ENCODE measurements at regions not wholly inside any gene's neighbourhood (a gene's known extent, or its start where the extent isn't known, plus 50 kb on each side); places are given as distances from the start of the nearest gene placed in this dataset.
"Not testable (repeated sequence)": the region's sequence is repeated elsewhere in the genome, so short reads cannot be mapped to it uniquely, and the experiment has no call there.

DNA sequence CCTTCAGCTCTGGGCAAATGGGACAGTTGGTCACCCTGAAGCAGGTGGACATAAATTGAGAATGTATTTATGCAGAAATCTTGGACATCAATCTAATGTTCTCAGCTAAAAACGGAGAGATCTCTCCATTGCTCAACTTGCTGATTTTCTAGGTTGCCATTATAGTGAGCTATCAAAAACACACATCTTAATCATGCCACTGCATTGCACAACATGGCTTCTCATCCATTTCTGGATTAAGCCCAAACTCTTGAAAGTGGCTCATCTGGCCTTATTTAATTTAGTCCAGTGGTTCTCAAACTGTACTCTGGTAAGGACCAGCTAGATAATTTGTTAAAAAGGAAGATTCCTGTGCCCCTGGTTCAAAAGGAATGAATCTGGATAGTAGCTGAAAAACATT, 324.9 kb upstream of the CITED2 start:
- TF ChIP-seq, protein P1, sequence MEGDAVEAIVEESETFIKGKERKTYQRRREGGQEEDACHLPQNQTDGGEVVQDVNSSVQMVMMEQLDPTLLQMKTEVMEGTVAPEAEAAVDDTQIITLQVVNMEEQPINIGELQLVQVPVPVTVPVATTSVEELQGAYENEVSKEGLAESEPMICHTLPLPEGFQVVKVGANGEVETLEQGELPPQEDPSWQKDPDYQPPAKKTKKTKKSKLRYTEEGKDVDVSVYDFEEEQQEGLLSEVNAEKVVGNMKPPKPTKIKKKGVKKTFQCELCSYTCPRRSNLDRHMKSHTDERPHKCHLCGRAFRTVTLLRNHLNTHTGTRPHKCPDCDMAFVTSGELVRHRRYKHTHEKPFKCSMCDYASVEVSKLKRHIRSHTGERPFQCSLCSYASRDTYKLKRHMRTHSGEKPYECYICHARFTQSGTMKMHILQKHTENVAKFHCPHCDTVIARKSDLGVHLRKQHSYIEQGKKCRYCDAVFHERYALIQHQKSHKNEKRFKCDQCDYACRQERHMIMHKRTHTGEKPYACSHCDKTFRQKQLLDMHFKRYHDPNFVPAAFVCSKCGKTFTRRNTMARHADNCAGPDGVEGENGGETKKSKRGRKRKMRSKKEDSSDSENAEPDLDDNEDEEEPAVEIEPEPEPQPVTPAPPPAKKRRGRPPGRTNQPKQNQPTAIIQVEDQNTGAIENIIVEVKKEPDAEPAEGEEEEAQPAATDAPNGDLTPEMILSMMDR (IDR thresholded peaks at IDR 0.05; ENCODE audit: insufficient read depth, low read depth, low read length, missing control alignments) = no peak
- no peak overlapping the region for H3K4me3 ChIP-seq (ENCODE audit: low read depth, low read length)
- DNase-seq (ENCODE audit: low read depth) = no peak

- DNase-seq (ENCODE audit: low read depth) = no peak
- TF ChIP-seq, protein P1 (IDR thresholded peaks at IDR 0.05; ENCODE audit: insufficient read depth, low read depth, low read length, missing control alignments) = no peak
- H3K4me3 ChIP-seq (ENCODE audit: low read depth, low read length) = no peak overlapping the region
Observed at GRCh38 chr6:139698526-139699176, 324.2 kb upstream of the CITED2 start.

GRCh38 chr6:139697856-139698255, 323.4 kb upstream of the CITED2 start:
- not testable (repeated sequence) for H3K4me3 ChIP-seq (ENCODE audit: low read depth, low read length); DNase-seq (ENCODE audit: low read depth)

DNA sequence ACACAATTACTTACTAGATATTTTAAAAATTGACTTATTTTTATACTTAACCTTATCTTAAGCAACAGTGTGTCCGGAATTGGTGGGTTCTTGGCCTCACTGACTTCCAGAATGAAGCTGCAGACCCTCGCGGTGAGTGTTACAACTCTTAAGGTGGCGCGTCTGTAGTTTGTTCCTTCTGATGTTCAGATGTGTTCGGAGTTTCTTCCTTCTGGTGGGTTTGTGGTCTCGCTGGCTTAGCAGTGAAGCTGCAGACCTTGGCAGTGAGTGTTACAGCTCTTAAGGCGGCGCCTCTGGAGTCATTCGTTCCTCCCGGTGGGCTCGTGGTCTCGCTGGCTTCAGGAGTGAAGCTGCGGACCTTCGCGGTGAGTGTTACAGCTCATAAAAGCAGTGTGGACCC, 322.5 kb upstream of the CITED2 start:
- DNase-seq (ENCODE audit: low read depth); H3K4me3 ChIP-seq (ENCODE audit: low read depth, low read length): not testable (repeated sequence)

- no peak overlapping the region for H3K4me3 ChIP-seq (ENCODE audit: low read depth, low read length)
- no peak for DNase-seq (ENCODE audit: low read depth)
- TF ChIP-seq, protein P1 (IDR thresholded peaks at IDR 0.05; ENCODE audit: insufficient read depth, low read depth, low read length, missing control alignments) = no peak
Observed at GRCh38 chr6:139695361-139695760, 320.9 kb upstream of the CITED2 start.

DNA sequence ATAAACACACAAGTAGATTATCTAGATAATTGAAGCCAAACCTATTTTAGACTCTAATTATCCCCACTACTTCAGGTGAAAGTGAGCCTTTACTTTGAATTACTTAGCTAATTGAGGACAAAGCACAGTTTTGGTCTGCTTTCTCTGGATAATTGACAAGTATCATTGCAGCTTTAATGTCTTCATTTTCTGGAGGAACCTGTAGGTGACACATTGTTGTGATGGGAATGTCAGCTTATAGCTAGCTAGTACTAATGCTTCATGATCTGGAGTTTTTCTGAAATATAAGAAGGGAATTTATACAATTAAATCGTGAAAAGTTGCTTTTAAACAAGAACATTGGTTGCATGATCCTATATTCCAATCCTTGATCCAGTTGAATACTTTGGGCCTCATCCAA, 319.3 kb upstream of the CITED2 start:
- TF ChIP-seq, protein P1 (IDR thresholded peaks at IDR 0.05; ENCODE audit: insufficient read depth, low read depth, low read length, missing control alignments) = no peak
- no peak overlapping the region for H3K4me3 ChIP-seq (ENCODE audit: low read depth, low read length)
- DNase-seq (ENCODE audit: low read depth) = no peak

DNA sequence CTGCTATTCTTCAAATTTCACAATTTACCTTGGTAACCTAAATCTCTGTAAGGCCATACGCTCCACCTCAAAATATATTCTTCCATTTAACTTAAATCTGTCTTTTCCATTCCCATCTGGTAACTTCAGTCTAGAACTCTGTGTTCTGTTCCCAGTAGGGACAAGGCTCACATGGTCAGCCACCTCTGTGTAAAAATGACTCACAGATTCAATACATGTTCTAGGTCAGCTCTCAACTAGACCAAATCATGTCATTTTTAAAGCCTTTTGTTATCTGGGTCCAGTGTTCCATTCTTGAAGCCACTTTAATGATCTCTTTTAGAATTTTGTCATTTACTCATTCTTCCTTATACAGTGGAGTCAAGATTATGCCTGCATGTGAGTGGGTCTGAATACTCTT, 315.6 kb upstream of the CITED2 start:
- no peak for DNase-seq (ENCODE audit: low read depth)
- no peak overlapping the region for H3K4me3 ChIP-seq (ENCODE audit: low read depth, low read length)
- TF ChIP-seq, protein P1 (IDR thresholded peaks at IDR 0.05; ENCODE audit: insufficient read depth, low read depth, low read length, missing control alignments) = no peak

DNA sequence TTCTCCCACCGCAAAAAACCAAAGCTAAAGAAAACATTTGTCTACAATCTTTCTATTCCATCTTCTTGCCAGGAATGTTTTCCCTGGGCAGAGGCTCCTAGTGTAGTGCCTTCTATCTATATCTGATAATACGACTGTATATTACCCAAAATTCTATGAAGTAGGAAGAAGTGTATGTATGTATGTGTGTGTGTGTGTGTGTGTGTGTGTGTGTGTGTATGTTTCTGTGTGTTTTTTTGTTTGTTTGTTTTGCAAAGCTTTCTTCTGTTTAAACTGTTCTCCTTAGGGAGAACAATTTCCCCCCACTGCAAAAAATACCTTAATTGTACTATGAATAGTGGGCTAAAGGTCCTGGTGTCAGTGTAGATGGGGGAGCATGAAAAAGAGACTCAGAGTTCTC, 312.6 kb upstream of the CITED2 start:
- TF ChIP-seq, protein P1 (IDR thresholded peaks at IDR 0.05; ENCODE audit: insufficient read depth, low read depth, low read length, missing control alignments) = no peak
- DNase-seq (ENCODE audit: low read depth) = no peak
- no peak overlapping the region for H3K4me3 ChIP-seq (ENCODE audit: low read depth, low read length)

Data from GM12865 (cell line).